ENCODE measurements at regions not wholly inside any gene's neighbourhood (a gene's known extent, or its start where the extent isn't known, plus 50 kb on each side); places are given as distances from the start of the nearest gene placed in this dataset.
A peak's percentile ranks its signal among the peaks of the same experiment; 100 is the strongest.

DNA sequence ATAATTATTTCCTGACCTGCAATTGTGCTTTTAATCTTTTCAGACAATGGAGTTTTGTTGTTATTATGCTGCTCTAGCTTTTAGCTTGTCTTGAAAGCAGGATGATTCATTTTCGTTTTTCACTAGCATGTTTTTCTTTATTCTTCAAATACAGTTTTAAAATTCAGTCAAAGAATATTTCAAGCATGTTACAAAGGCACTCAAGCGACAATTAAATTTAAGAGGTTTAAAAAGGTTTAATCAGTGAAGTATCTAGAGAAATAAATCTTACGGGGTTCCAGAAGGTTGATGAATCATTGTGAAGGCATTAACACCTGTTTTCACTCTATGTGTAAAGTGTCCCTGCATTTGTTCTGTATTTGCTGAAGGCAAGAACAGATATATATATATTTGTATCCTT, 390.7 kb upstream of the TMEFF2 start:
- no peaks in the 10 kb centered on the region for H3K4me1 ChIP-seq (ENCODE audit: control insufficient read depth in 3 of 3, insufficient read depth in 2 of 3, low read depth in 1 of 3, low read length in 2 of 3)
- H3K4me3 ChIP-seq (ENCODE audit: low read depth in 1 of 3, low read length in 3 of 3) = no peak overlapping the region
- H3K27ac ChIP-seq (ENCODE audit: low read depth in 1 of 3, low read length in 2 of 3) = no peak overlapping the region
- H3K9me3 ChIP-seq (ENCODE audit: control insufficient read depth in 2 of 2, insufficient read depth in 1 of 2, low read depth in 1 of 2, low read length in 1 of 2) = no peaks in the 10 kb centered on the region
- WGBS, 3 donors = 50 to 67% (median 61%) methylated on average over 3 of the region's 3 CpGs
- no peak for DNase-seq
- FAIRE-seq = no peak
- no peaks in the 10 kb centered on the region for H3K27me3 ChIP-seq (ENCODE audit: control insufficient read depth in 3 of 3, insufficient read depth in 3 of 3, low read length in 3 of 3)
- no peaks in the 10 kb centered on the region for H3K36me3 ChIP-seq (ENCODE audit: control insufficient read depth in 3 of 3, insufficient read depth in 2 of 3, low read depth in 1 of 3, low read length in 3 of 3)

DNA sequence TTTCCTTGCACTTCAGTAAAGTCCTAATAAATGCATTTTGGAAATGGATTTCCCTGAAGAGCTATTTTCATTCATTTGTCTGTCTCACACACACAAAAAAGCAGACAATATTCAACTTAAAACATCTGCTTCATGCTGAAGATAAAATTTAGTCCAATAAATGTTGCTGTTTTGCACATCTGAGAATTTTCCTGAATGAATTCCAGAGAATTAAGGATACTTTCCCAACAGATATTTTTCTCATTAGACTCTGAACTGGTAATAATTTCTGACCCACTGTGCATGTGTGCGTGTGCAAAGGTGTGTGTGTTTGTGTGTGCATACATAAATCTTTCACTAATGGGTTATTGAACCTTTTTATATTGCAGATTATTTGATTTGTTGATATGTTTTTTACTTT, 390.2 kb upstream of the TMEFF2 start:
- H3K36me3 ChIP-seq (ENCODE audit: control insufficient read depth in 3 of 3, insufficient read depth in 2 of 3, low read depth in 1 of 3, low read length in 3 of 3) = no peaks in the 10 kb centered on the region
- H3K27ac ChIP-seq (ENCODE audit: low read depth in 1 of 3, low read length in 2 of 3) = no peak overlapping the region
- no peaks in the 10 kb centered on the region for H3K9me3 ChIP-seq (ENCODE audit: control insufficient read depth in 2 of 2, insufficient read depth in 1 of 2, low read depth in 1 of 2, low read length in 1 of 2)
- H3K27me3 ChIP-seq (ENCODE audit: control insufficient read depth in 3 of 3, insufficient read depth in 3 of 3, low read length in 3 of 3) = no peaks in the 10 kb centered on the region
- H3K4me1 ChIP-seq (ENCODE audit: control insufficient read depth in 3 of 3, insufficient read depth in 2 of 3, low read depth in 1 of 3, low read length in 2 of 3) = no peaks in the 10 kb centered on the region
- DNase-seq (no peak), FAIRE-seq (no peak)
- no peak overlapping the region for H3K4me3 ChIP-seq (ENCODE audit: low read depth in 1 of 3, low read length in 3 of 3)
- 72 to 84% (median 79%) methylated on average over 1 of the region's 1 CpG for WGBS, 3 donors

DNA sequence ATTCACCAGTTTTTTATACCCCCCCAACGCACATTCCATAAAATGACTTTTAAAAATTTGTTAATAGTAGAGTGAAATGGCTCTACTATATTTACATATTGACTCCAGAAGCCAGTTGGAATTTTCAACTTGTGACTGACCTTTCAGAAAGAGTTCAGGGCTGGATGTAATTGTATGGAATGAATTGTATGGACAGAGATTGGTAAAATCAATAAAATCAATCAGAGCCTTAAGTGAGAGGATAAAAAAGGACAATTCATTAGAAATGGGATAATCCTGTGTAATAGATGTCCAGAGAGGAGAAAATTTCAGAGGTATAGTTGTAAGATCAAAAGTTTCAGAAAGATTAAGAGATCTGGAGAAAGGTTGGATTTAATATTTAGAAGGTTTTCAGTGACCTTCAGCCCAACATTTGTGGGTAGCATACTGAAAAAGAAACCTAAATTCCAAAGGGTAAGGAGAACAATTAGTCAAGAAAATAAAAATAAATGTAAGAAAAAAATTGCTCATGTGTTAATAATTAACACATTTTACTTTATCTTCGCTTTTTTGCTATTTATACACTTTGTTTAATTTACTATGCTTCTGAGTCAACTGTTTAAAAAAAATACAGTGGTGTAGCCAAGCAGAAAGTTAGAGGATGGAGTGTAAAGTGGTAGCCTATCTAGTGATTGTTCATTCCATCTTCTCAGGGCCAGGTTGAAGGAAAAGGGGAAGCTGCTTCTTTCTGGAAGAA, 385.4 kb upstream of the TMEFF2 start:
- peaks cover 0 to 2% (median 0%) of the 10 kb centered on the region in 3 donors for H3K4me1 ChIP-seq (ENCODE audit: control insufficient read depth in 3 of 3, insufficient read depth in 2 of 3, low read depth in 1 of 3, low read length in 2 of 3)
- H3K9me3 ChIP-seq (ENCODE audit: control insufficient read depth in 2 of 2, insufficient read depth in 1 of 2, low read depth in 1 of 2, low read length in 1 of 2) = no peaks in the 10 kb centered on the region
- no peak for FAIRE-seq
- no peaks in the 10 kb centered on the region for H3K27me3 ChIP-seq (ENCODE audit: control insufficient read depth in 3 of 3, insufficient read depth in 3 of 3, low read length in 3 of 3)
- H3K27ac ChIP-seq (ENCODE audit: low read depth in 1 of 3, low read length in 2 of 3) = no peak overlapping the region
- H3K4me3 ChIP-seq (ENCODE audit: low read depth in 1 of 3, low read length in 3 of 3) = no peak overlapping the region
- WGBS, 3 donors = 60 to 64% (median 62%) methylated on average over 2 of the region's 2 CpGs
- peak in 1 of 2 donors; percentile 6 for DNase-seq
- H3K36me3 ChIP-seq (ENCODE audit: control insufficient read depth in 3 of 3, insufficient read depth in 2 of 3, low read depth in 1 of 3, low read length in 3 of 3) = no peaks in the 10 kb centered on the region

DNA sequence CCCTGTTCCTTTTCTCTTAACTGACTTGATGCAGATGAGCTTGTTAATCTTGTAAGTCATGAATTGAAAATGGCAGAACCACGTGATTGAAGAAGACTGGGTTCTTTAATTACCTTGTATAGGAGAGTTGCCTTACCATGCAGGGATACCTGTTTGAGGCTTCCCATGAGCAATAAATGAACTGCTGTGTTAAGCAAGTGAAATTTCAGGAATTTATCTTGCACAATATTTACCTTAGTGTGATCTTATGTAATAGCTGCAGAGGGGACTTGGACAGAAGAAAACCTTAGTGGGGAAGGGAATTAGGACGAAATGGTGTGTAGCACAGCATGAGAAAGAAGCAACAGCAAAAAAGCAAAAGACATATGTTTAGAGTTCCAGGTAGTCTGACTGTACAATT, 384.0 kb upstream of the TMEFF2 start:
- Histone ChIP-seq H3K9me3 (ENCODE audit: control insufficient read depth in 2 of 2, insufficient read depth in 1 of 2, low read depth in 1 of 2, low read length in 1 of 2) (no peaks in the 10 kb centered on the region), H3K36me3 (ENCODE audit: control insufficient read depth in 3 of 3, insufficient read depth in 2 of 3, low read depth in 1 of 3, low read length in 3 of 3) (no peaks in the 10 kb centered on the region), H3K27me3 (ENCODE audit: control insufficient read depth in 3 of 3, insufficient read depth in 3 of 3, low read length in 3 of 3) (no peaks in the 10 kb centered on the region), H3K27ac (ENCODE audit: low read depth in 1 of 3, low read length in 2 of 3) (no peak overlapping the region), H3K4me3 (ENCODE audit: low read depth in 1 of 3, low read length in 3 of 3) (no peak overlapping the region), H3K4me1 (ENCODE audit: control insufficient read depth in 3 of 3, insufficient read depth in 2 of 3, low read depth in 1 of 3, low read length in 2 of 3) (peaks cover 0 to 2% (median 0%) of the 10 kb centered on the region in 3 donors)
- 51 to 63% (median 56%) methylated on average over 2 of the region's 2 CpGs for WGBS, 3 donors
- peak in 1 of 2 donors; percentile 35 for DNase-seq
- FAIRE-seq = no peak

DNA sequence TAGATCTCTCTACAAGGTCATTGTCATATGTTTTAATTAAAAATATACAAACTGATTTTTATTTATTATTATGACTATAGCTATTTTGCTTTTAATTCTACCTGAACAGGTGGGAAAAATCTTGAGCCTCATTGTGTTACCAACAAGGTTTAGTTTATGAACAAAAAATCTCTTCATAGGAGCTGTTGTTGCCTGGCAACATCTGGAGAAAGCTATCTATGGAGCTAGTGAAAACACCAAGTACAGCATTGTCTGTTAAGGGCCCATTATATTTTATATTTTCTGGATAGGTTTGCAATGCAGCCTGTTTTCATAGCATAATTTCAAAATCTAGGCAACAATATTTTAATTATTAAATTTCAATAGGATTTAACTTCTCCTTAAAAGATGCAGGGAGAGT, 383.0 kb upstream of the TMEFF2 start:
- no peak overlapping the region for H3K4me3 ChIP-seq (ENCODE audit: low read depth in 1 of 3, low read length in 3 of 3)
- H3K4me1 ChIP-seq (ENCODE audit: control insufficient read depth in 3 of 3, insufficient read depth in 2 of 3, low read depth in 1 of 3, low read length in 2 of 3) = peaks cover 0 to 2% (median 0%) of the 10 kb centered on the region in 3 donors
- no peaks in the 10 kb centered on the region for H3K27me3 ChIP-seq (ENCODE audit: control insufficient read depth in 3 of 3, insufficient read depth in 3 of 3, low read length in 3 of 3)
- no peaks in the 10 kb centered on the region for H3K9me3 ChIP-seq (ENCODE audit: control insufficient read depth in 2 of 2, insufficient read depth in 1 of 2, low read depth in 1 of 2, low read length in 1 of 2)
- FAIRE-seq (no peak), DNase-seq (no peak)
- H3K36me3 ChIP-seq (ENCODE audit: control insufficient read depth in 3 of 3, insufficient read depth in 2 of 3, low read depth in 1 of 3, low read length in 3 of 3) = no peaks in the 10 kb centered on the region
- H3K27ac ChIP-seq (ENCODE audit: low read depth in 1 of 3, low read length in 2 of 3) = no peak overlapping the region

DNA sequence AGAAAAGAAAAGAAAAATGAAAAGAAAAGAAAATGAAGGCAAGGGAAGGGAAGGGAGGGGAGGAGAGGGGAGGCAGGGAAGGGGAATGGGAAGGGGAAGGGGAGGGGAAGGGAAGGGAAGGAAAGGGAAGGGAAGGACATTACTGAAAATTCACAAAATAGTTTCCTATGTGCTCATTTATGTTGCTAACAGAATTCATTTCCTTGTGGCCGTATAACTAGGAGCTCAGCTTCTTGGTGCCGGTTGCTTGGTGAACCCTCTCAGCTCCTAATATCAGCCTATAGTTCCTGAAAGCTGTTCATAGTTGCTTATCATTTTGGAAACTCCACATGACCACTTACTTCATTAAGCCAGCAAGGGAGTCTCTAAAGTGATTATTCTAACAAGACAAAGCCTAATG, 379.8 kb upstream of the TMEFF2 start:
- DNase-seq (no peak), FAIRE-seq (no peak)

DNA sequence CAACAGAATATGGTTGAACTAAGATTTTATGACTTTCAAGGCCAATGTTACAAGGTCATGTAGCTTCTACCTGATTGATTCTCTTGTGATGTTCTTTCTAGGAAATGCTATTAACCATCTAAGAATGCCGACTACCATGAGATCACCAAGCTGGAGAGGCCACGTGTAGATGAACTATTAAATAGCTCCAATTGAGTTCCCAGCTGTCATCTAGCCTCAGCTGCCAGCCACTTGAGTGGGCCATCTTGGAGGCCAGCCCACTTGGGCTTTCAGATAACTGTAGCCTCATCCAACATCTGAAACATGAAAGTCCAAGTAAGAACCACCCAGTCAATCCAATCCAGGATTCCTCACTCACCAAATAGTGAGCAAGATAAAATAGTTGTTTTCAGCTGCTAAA, 376.9 kb upstream of the TMEFF2 start:
- DNase-seq (no peak), FAIRE-seq (no peak)
- no peak overlapping the region for H3K4me3 ChIP-seq (ENCODE audit: low read depth in 1 of 3, low read length in 3 of 3)
- no peaks in the 10 kb centered on the region for H3K36me3 ChIP-seq (ENCODE audit: control insufficient read depth in 3 of 3, insufficient read depth in 2 of 3, low read depth in 1 of 3, low read length in 3 of 3)
- no peak overlapping the region for H3K27ac ChIP-seq (ENCODE audit: low read depth in 1 of 3, low read length in 2 of 3)
- 38 to 67% (median 63%) methylated on average over 2 of the region's 2 CpGs for WGBS, 3 donors
- no peaks in the 10 kb centered on the region for H3K4me1 ChIP-seq (ENCODE audit: control insufficient read depth in 3 of 3, insufficient read depth in 2 of 3, low read depth in 1 of 3, low read length in 2 of 3)
- H3K9me3 ChIP-seq (ENCODE audit: control insufficient read depth in 2 of 2, insufficient read depth in 1 of 2, low read depth in 1 of 2, low read length in 1 of 2) = no peaks in the 10 kb centered on the region
- H3K27me3 ChIP-seq (ENCODE audit: control insufficient read depth in 3 of 3, insufficient read depth in 3 of 3, low read length in 3 of 3) = no peaks in the 10 kb centered on the region

More for the DNA sequence above, 379.8 kb upstream of the TMEFF2 start:
- Histone ChIP-seq H3K36me3 (ENCODE audit: control insufficient read depth in 3 of 3, insufficient read depth in 2 of 3, low read depth in 1 of 3, low read length in 3 of 3) (no peaks in the 10 kb centered on the region), H3K27me3 (ENCODE audit: control insufficient read depth in 3 of 3, insufficient read depth in 3 of 3, low read length in 3 of 3) (no peaks in the 10 kb centered on the region), H3K4me3 (ENCODE audit: low read depth in 1 of 3, low read length in 3 of 3) (no peak overlapping the region), H3K9me3 (ENCODE audit: control insufficient read depth in 2 of 2, insufficient read depth in 1 of 2, low read depth in 1 of 2, low read length in 1 of 2) (no peaks in the 10 kb centered on the region), H3K4me1 (ENCODE audit: control insufficient read depth in 3 of 3, insufficient read depth in 2 of 3, low read depth in 1 of 3, low read length in 2 of 3) (peaks cover 0 to 2% (median 0%) of the 10 kb centered on the region in 3 donors), H3K27ac (ENCODE audit: low read depth in 1 of 3, low read length in 2 of 3) (no peak overlapping the region)
- 87 to 92% (median 87%) methylated on average over 2 of the region's 2 CpGs for WGBS, 3 donors

DNA sequence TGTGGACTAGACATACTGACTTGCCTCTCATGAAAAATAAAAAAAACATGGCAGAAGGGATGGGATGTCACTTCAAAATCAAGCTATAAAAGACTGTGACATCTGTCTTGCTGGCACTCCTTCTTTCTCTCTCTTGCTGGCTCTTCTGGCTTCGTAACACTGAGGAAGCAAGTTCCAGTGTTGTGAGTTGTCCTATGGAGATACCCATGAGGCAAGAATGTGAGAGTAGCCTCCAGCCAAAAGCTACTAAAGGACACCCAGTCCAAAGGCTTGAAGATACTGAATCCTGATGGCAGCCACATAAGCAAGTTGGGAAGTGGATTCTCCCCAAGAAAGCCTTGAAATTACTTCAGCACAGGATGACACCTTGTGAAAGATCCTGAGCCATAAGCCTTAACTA, 376.1 kb upstream of the TMEFF2 start:
- H3K4me3 ChIP-seq (ENCODE audit: low read depth in 1 of 3, low read length in 3 of 3) = no peak overlapping the region
- no peak overlapping the region for H3K27ac ChIP-seq (ENCODE audit: low read depth in 1 of 3, low read length in 2 of 3)
- 77 to 95% (median 82%) methylated on average over 1 of the region's 1 CpG for WGBS, 3 donors
- FAIRE-seq (no peak), DNase-seq (no peak)
- H3K27me3 ChIP-seq (ENCODE audit: control insufficient read depth in 3 of 3, insufficient read depth in 3 of 3, low read length in 3 of 3) = no peaks in the 10 kb centered on the region
- H3K36me3 ChIP-seq (ENCODE audit: control insufficient read depth in 3 of 3, insufficient read depth in 2 of 3, low read depth in 1 of 3, low read length in 3 of 3) = no peaks in the 10 kb centered on the region
- no peaks in the 10 kb centered on the region for H3K9me3 ChIP-seq (ENCODE audit: control insufficient read depth in 2 of 2, insufficient read depth in 1 of 2, low read depth in 1 of 2, low read length in 1 of 2)
- H3K4me1 ChIP-seq (ENCODE audit: control insufficient read depth in 3 of 3, insufficient read depth in 2 of 3, low read depth in 1 of 3, low read length in 2 of 3) = no peaks in the 10 kb centered on the region

DNA sequence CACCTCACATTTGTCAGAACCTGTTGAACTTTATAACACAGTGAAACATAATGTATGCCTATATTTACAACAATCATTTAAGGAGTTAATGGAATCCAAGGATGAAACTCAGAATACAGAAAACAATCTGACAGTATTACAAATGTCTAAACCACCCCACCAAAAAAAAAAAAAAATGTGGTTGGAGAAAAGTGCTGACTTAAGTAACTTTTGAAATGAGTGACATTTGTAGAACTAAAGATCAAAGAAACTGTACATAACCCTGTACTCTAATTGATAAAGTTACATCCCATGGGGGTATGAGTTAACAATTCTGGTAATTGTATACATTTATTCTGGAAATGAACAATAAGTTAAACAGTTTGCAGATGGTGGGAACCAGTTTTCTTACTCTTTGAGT, 372.1 kb upstream of the TMEFF2 start:
- no peak for DNase-seq
- Histone ChIP-seq H3K9me3 (ENCODE audit: control insufficient read depth in 2 of 2, insufficient read depth in 1 of 2, low read depth in 1 of 2, low read length in 1 of 2) (no peaks in the 10 kb centered on the region), H3K27me3 (ENCODE audit: control insufficient read depth in 3 of 3, insufficient read depth in 3 of 3, low read length in 3 of 3) (no peaks in the 10 kb centered on the region), H3K4me3 (ENCODE audit: low read depth in 1 of 3, low read length in 3 of 3) (no peak overlapping the region), H3K4me1 (ENCODE audit: control insufficient read depth in 3 of 3, insufficient read depth in 2 of 3, low read depth in 1 of 3, low read length in 2 of 3) (no peaks in the 10 kb centered on the region), H3K36me3 (ENCODE audit: control insufficient read depth in 3 of 3, insufficient read depth in 2 of 3, low read depth in 1 of 3, low read length in 3 of 3) (no peaks in the 10 kb centered on the region), H3K27ac (ENCODE audit: low read depth in 1 of 3, low read length in 2 of 3) (no peak overlapping the region)
- FAIRE-seq = no peak

All from small intestine (tissue), 7 donors.